Effector CD8-positive, alpha-beta T cell (primary cell): ENCODE measurements at regions not wholly inside any gene's neighbourhood (a gene's known extent, or its start where the extent isn't known, plus 50 kb on each side); places are given as distances from the start of the nearest gene placed in this dataset.

Source experiments
- DNase-seq: peaks from one replicate; lab custom pipeline; 2025; lab: John Stamatoyannopoulos, UW

- DNase-seq: no peak
Measured at GRCh38 chr3:34183114-34183513, 384.7 kb downstream of the PDCD6IP start.

GRCh38 chr3:34183611-34184340, 385.3 kb downstream of the PDCD6IP start:
- no peak for DNase-seq

GRCh38 chr3:34185301-34185700, 386.9 kb downstream of the PDCD6IP start:
- DNase-seq: no peak

GRCh38 chr3:34189133-34189532, 390.7 kb downstream of the PDCD6IP start:
- DNase-seq: no peak

- DNase-seq: no peak
Measured at GRCh38 chr3:34196914-34197313, 398.5 kb downstream of the PDCD6IP start.

GRCh38 chr3:34198309-34198708, 399.9 kb downstream of the PDCD6IP start:
- no peak for DNase-seq

GRCh38 chr3:34200576-34200975, 402.1 kb downstream of the PDCD6IP start:
- no peak for DNase-seq

- DNase-seq: no peak
Measured at GRCh38 chr3:34202975-34203374, 404.5 kb downstream of the PDCD6IP start.

GRCh38 chr3:34203386-34203785, 405.0 kb downstream of the PDCD6IP start:
- no peak for DNase-seq

- DNase-seq: no peak
Measured at GRCh38 chr3:34207002-34207401, 408.6 kb downstream of the PDCD6IP start.

GRCh38 chr3:34207806-34208205, 409.4 kb downstream of the PDCD6IP start:
- no peak for DNase-seq

GRCh38 chr3:34212175-34212574, 413.7 kb downstream of the PDCD6IP start:
- no peak for DNase-seq

GRCh38 chr3:34212656-34213055, 414.2 kb downstream of the PDCD6IP start:
- no peak for DNase-seq

GRCh38 chr3:34213478-34213877, 415.0 kb downstream of the PDCD6IP start:
- DNase-seq: no peak

GRCh38 chr3:34216711-34217335, 418.4 kb downstream of the PDCD6IP start:
- no peak for DNase-seq

GRCh38 chr3:34218706-34219385, 420.4 kb downstream of the PDCD6IP start:
- no peak for DNase-seq

GRCh38 chr3:34219556-34219955, 421.1 kb downstream of the PDCD6IP start:
- DNase-seq: no peak

GRCh38 chr3:34225821-34226366, 427.5 kb downstream of the PDCD6IP start:
- DNase-seq: no peak

GRCh38 chr3:34229876-34230275, 431.4 kb downstream of the PDCD6IP start:
- no peak for DNase-seq

GRCh38 chr3:34235096-34235495, 436.7 kb downstream of the PDCD6IP start:
- no peak for DNase-seq

- no peak for DNase-seq
Measured at GRCh38 chr3:34237946-34238345, 439.5 kb downstream of the PDCD6IP start.

GRCh38 chr3:34238407-34238806, 440.0 kb downstream of the PDCD6IP start:
- no peak for DNase-seq

- DNase-seq: no peak
Measured at GRCh38 chr3:34239287-34239686, 440.9 kb downstream of the PDCD6IP start.
